HPDE6-E6E7 (cell line): ENCODE measurements at regions not wholly inside any gene's neighbourhood (a gene's known extent, or its start where the extent isn't known, plus 50 kb on each side); places are given as distances from the start of the nearest gene placed in this dataset.
"Not testable (repeated sequence)": the region's sequence is repeated elsewhere in the genome, so short reads cannot be mapped to it uniquely, and the experiment has no call there.

ENCODE experiments used
- DNase-seq: peaks from one replicate; pipeline ENCODE4 v3.0.0; 2011; ENCODE audit warnings: missing footprints; ENCODE audit errors: extremely low spot score

DNA sequence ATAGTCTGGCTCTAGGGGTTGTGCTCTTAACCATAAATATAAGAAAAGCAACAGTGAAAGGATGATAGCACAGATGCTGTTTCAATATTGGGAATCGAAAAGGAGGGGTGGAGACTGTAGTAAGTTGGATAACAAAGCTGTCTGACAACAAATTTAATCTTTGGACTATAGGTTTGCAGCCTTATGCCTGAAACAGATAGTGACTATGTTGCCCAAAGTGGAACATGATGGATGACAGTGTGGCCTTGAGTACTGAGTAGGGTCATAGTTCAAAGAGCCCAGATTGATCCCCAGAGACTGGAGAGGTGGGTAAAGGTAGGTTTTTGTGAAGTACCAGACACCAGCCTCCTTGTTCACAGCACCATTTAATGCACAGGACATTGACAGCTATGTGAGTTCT, 144.0 kb upstream of the PALMD start:
- DNase-seq, result no peak

DNA sequence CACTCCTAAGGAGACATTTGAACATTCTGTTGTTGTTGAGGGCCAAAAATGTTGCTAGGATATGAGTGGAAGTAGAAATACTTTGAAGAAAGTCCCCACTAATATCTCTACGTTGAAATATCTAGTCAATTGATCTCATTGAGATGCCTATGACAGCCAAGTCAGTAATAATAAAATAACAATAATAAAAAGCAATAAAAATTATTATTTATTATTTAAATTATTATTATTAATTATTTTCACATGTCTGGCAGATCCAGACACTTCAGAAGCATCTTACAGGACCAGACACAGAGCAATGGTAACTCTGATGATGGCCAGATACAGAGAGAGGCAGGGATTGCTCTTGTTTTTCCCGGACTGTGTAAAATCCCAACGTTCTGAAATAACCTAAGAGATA, 143.5 kb upstream of the PALMD start:
- no peak for DNase-seq

DNA sequence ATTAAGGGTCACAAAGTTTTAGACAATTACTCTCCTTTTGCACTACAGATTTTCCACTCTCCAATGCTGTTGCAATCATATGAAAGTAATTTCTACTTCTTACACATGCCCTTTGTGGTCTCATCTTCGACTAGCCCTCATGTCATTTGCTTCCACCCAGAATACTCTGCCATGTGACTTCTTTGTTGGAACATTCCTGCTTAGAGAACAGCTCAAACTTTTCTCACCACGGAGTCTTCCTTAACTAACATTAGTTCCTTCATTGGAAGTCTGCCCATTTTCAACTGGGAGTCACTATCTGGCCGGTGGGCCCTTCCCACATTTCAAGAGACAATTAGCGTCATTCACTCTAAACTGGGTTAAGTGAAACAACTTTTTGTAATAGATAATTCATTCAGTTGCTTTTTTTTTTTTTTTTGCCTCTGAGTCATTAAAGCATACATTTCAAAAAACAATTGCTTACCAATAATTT, 142.6 kb upstream of the PALMD start:
- DNase-seq, result no peak

DNA sequence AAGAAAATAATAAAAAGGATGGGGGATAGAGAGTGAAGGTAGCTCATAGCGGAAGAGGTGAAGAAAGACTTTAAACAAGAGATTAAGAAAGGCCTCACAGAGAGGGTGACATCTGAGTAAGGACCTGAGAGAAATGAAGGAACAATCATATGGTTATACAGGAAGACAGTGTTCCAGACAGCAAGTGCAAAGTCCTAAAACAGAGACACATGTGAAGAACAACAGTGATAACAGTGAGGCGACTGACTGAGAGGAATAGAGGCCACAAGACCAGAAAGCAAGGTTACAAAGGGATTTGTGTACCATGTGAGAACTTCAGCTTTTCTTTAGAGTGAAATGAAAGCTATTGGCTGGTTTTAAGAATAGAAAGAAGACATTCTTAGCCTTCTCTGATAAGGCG, 141.6 kb upstream of the PALMD start:
- DNase-seq, result no peak

DNA sequence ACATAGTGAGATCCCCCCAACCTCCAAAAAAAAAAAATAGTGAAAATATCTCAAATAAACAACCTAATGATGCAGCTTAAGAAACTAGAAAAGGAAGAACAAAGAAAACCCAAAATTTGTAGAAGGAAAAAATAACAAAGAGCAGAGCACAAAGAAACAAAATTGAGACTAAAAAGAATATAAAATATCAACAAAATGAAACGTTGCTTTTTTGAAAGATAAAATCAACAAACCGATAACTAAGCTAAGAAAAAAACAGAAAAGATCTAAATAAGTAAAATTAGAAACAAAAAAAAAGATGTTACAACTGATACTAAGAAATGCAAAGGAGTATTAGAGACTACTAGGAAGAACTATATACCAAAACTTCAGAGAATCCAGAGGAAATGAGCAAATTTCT, 139.3 kb upstream of the PALMD start:
- no peak for DNase-seq

DNA sequence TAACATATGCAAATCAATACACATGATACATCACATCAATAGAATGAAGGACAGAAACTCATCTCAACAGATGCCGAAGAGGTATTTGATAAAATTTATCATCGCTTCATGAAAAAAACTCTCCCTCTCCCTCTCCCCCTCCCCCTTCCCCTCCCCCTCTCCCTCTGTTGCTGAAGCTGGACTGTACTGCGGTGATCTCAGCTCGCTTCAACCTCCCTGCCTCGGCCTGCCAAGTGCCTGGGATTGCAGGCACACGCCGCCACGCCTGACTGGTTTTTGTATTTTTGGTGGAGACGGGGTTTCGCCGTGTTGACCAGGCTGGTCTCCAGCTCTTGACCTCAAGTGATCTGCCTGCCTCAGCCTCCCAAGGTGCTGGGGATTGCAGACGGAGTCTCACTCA, 138.5 kb upstream of the PALMD start:
- DNase-seq, result not testable (repeated sequence)

DNA sequence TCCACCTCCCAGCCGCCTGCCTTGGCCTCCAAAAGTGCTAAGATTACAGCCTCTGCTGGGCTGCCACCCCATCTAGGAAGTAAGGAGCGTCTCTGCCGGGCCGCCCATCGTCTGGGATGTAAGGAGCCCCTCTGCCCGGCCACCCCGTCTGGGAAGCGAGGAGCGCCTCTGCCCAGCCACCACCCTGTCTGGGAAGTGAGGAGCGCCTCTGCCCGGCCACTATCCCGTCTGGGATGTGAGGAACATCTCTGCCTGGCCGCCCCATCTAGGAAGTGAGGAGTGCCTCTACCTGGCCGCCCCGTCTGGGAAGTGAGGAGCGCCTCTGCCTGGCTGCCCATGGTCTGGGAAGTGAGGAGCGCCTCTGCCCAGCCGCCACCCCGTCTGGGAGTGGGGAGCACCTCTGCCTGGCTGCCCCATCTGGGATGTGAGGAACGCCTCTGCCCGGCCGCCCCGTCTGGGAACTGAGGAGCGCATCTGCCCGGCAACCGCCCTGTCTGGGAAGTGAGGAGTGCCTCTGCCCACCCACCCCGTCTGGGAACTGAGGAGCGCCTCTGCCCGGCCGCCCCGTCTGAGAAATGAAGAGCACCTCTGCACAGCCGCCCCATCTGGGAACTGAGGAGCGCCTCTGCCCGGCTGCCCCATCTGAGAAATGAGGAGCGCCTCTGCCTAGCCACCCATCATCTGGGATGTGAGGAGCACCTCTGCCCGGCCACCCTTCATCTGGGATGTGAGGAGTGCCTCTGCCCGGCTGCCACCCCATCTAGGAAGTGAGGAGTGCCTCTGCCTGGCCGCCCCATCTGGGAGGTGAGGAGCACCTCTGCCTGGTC, 137.8 kb upstream of the PALMD start:
- DNase-seq, result no peak

DNA sequence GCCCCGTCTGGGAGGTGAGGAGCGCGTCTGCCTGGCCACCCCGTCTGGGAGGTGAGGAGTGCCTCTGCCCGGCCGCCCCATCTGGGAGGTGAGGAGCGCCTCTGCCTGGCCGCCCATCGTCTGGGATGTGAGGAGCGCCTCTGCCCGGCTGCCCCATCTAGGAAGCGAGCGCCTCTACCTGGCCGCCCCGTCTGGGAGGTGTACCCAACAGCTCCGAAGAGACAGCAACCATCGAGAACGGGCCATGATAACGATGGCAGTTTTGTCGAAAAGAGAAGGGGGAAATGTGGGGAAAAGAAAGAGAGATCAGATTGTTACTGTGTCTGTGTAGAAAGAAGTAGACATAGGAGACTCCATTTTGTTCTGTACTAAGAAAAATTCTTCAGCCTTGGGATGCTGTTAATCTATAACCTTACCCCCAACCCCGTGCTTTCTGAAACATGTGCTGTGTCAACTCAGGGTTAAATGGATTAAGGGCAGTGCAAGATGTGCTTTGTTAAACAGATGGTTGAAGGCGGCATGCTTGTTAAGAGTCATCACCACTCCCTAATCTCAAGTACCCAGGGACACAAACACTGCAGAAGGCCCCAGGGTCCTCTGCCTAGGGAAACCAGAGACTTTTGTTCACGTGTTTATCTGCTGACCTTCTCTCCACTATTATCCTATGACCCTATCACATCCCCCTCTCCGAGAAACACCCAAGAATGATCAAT, 137.0 kb upstream of the PALMD start:
- DNase-seq, result not testable (repeated sequence)

DNA sequence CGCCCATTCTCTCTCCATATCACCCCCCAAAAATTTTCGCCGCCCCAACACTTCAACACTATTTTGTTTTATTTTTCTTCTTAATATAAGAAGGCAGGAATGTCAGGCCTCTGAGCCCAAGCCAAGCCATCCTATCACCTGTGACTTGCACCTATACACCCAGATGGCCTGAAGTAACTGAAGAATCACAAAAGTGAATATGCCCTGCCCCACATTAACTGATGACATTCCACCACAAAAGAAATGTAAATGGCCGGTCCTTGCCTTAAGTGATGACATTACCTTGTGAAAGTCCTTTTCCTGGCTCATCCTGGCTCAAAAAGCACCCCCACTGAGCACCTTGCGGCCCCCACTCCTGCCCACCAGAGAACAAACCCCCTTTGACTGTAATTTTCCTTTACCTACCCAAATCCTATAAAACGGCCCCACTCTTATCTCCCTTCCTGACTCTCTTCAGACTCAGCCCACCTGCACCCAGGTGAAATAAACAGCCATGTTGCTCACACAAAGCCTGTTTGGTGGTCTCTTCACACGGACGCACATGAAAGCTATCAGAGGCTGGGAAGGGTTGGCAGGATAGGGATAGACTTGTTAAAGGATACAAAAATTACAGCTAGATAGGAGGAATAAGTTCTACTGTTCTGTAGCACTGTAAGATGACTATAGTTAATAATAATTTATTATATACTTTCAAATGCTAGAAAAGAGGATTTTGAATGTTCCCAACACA, 130.9 kb upstream of the PALMD start:
- not testable (repeated sequence) for DNase-seq

DNA sequence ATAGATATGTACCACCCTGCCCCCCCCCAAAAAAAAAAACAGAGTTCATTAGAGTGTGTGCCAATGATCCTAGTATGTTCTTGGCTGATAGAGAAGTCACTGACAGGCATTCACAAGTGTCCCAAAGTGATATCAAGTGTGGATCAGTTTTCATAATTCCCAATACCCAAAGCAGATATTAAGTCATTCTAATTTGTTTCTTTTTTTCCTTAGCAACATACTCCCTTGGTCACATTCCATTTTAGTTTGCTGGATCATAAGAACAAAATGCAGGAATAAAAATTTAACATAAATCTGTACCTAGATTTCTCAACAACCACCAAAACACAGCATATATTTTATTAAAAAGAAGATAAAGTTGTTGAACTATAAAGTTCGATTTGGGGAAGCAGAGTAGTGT, 129.8 kb upstream of the PALMD start:
- no peak for DNase-seq

DNA sequence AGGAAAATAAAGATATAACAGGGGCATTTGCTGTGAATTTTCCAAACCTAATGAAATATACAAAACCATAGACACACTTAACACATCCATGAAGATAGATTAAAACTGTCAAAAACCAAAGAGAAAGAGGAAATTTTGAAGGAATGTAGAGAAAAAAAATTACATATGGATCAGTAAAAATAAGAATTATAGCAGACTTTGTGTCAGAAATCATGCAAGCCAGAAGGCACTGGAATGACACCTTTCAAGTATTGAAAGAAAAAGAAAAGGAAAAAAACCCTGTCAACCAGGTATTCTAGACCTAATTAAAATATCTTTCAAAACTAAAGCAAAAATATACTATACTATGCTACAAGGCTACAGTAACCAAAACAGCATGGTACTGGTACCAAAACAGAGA, 125.8 kb upstream of the PALMD start:
- no peak for DNase-seq

DNA sequence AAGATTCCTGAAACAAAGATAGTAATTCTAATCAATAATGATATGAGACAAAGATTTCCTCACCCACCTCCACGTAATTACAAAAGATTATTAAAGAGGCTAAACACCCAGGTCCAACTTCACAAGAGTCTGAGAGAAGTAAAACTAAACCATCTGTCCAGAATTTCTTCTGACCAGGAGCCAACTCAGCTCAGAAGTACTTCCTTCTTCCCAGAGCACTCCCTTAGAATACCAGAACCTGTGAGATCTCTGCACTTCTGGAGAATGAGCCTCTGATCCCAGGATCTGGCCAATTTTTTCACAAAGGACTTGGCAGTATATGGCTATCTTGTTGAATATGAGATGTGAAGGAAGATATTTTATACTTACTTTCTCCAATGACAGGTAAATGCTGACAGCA, 120.6 kb upstream of the PALMD start:
- DNase-seq, result no peak

DNA sequence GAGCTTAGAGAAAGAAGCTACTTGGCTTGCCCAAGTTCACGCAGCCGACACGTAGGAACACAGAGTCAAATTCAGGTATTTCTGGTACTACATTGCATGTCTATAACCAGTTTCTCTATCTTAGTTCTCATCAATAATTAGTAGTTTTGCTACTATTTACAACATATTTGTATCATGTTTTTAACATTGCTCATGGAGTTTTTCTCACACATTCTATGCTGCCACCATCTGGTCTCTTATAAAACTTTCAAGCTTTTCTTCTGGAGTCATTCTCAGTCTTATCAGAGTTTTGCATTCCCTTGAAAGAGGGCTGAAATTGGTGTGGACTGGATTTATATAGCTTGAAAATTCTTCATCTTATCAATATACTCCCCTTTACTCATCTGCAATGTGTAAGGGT, 118.8 kb upstream of the PALMD start:
- peak; percentile 16 for DNase-seq

DNA sequence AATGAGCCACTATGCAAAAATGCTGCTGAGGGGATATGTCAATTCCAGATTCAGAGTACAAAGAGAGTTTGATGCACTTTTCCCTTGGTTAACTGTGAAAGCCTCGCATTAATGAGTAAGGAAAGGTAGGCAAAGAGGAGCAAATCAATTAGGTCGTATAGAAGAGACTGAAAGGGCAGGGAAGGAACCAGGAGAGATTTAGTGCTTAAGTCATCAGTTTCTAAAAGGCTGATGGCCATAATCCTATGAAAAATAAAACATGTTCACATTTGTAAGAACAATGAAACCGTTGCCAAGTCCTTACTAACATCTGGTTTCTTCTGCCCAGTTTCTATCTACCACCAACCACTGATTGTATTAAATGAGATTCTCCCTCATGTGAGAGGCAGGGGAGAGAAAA, 118.4 kb upstream of the PALMD start:
- DNase-seq, result no peak

DNA sequence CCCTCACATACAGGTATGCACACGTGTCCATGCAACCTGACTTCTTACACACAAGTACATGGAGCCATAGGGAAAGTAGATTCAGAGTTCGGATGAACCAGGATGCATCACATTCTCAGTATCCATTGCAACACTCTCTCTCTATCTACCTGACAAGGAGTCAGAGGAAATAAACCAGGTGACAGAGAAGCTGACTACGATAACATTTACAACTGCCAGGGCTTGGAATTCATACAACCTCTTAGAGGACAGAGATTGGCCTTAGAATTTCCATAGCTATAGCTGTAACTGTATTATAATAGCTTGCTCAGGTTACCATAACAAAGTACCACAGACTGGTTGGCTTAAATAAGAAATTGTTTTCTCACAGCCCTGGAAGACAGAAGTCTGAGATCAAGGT, 116.9 kb upstream of the PALMD start:
- DNase-seq, result no peak

DNA sequence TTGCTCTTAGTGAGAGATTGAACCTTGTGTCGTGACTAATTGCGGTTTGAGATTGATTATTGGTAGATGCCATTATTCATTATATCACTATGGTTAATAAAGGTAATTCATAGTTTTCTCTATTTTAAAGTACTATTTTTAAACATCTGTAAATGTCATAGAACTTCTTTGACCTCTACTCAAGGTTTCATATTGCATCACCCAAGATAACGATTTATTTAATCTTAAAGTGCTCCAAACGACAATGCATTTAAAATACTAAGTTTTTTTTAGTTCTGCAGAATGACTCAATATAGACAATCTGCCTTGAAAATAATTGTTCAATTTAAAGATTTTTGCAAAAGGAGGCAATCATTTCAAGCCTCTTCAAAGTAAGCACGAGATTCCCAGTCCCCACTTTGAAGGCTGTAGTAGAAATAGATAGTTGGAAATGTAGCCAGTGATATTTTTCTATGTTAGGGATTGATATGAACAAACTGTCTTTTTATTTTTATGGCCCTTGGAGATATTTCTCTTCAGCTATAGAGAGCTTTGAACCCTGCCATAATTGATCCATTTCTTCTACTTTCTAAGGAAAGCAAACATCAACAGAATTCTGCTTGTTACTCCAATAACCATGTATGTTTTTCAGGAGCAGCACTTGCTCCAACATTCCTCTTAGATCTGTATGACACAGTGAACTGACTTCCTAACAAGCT, 114.2 kb upstream of the PALMD start:
- DNase-seq, result no peak

DNA sequence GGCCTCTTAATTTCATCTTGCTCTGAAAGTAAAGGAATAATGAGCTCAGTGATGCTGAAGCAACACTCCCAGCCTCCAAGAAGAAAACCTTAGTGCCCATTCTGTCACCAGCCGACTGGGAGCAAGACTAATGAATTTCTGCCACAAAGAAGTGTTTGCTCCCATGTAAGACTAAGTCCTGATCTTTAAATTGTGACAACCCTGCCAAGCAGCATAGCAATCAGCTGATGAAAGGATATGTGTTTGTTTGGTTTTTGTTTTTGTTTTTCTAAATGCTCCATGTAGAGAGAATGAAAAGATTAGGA, 113.7 kb upstream of the PALMD start:
- DNase-seq, result no peak

DNA sequence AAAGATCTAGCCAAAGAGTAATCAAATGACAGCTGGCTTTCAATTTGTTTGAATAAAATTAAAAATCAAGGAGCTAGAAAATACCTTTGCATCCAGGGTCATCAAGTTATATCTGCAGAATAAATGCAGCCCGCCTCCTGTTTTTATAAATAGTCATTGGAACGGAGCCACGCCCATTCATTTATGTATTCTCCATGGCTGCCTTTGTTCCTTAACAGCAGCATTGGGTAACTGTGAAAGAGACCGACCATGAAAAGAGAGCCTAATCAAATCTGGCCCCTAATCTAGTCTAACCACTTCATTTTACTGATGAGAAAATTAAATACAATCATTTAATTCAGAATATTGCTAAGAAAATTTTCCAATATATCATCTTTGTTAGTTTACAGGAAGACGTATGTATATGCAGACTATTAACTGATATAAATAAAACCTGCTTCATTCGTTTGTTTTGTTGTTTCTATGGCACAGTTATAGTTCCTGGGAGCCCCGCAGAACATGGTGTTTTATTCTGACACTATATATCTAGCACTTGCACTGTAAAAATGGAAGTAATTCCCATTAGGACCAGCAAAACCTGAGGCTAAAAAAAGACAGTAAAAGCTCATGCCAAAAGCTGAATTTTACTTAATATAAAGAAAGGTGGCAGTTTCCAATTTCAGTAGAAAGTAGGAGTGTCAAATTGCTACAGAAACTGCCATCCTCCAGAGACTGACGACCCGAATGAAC, 111.8 kb upstream of the PALMD start:
- DNase-seq, result no peak

DNA sequence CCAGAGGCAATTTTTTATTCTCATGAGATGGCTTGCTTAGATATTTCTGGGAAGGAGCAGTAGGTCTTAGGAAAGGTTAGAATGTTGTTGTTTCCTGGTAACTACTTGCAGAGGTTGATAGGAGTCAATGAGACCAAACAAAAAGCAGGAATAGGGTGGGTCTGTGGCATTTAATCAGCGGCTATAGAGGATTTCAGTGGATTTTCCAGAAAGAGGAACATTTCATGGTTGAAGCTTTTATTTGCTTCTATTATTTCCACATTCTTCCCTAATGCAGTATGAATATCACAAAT, 111.3 kb upstream of the PALMD start:
- DNase-seq, result no peak

DNA sequence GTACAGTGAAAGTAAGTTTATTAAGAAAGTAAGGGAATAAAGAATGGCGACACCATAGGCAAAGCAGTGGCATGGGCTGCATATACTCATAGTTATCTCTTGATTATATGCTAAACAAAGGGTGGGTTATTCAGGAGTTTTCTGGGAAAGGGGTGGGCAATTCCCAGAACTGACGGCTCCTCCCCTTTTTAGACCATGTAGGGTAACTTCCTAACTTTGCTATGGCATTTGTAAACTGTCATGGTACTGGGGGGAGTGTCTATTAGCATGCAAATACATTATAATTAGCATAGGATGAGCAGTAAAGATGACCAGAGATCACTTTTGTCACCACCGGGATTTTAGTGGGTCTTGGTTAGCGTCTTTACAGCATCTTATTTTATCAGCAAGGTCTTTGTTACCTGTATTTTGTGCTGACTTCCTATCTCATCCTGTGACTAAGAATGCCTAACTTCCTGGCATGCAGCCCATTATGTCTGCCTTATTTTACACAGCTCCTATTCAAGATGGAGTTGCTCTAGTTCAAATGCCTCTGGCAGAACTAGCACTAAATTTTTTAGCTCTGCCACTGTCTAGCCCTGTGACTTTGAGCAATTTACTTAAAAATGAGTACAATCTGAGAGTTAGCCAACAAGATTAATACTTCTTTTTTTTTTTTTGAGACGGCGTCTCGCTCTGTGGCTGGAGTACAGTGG, 110.3 kb upstream of the PALMD start:
- no peak for DNase-seq
